PFSK-1 (cell line): ENCODE measurements at regions not wholly inside any gene's neighbourhood (a gene's known extent, or its start where the extent isn't known, plus 50 kb on each side); places are given as distances from the start of the nearest gene placed in this dataset.

Experiments
- POLR2AphosphoS5 ChIP-seq: IDR thresholded peaks from 2 replicates; pipeline ENCODE4 v1.6.1; 2012; ENCODE audit warnings: low read depth, mild to moderate bottlenecking, control low read depth, low read length, moderate library complexity
- REST ChIP-seq, 2 experiments: IDR thresholded peaks; 2 replicates each; pipeline versions ENCODE4 v1.6.1 to v1.8.0; 2011 to 2012; ENCODE audit warnings: low read depth in 2 of 2, low read length in 2 of 2, control low read depth in 1 of 2, inconsistent platforms in 1 of 2, mild to moderate bottlenecking in 1 of 2, moderate library complexity in 1 of 2; ENCODE audit not compliant: insufficient read depth in 1 of 2
- TAF1 ChIP-seq: IDR thresholded peaks from 2 replicates; pipeline ENCODE4 v1.6.1; 2012; ENCODE audit warnings: low read length, control low read depth, borderline replicate concordance; ENCODE audit not compliant: insufficient read depth

DNA sequence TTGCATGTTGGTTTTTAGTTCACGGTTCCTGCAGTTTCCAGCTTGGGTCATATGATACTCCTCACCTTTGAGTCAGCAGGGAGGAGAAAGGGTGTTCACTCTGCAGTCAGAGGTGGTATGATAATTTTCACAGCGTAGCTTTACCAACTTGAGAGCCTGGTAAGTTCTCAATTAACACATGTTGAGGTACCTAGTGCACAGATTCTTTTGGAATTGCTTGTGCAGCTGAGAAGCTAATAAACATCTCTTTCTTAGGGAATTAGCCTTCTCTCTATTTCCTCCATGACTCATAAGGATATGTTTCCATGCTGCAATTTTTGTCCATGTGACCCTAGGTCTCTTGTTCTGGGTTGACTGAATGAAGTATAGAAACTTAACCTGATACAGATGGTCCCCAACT is 166.6 kb downstream of the KIF20B start:
- TF ChIP-seq REST (IDR thresholded peaks at IDR 0.05; ENCODE audit: insufficient read depth in 1 of 2, low read depth in 2 of 2, low read length in 2 of 2) (no peak), POLR2AphosphoS5 (no peak), TAF1 (no peak)
